ENCODE measurements at regions not wholly inside any gene's neighbourhood (a gene's known extent, or its start where the extent isn't known, plus 50 kb on each side); places are given as distances from the start of the nearest gene placed in this dataset.

DNA sequence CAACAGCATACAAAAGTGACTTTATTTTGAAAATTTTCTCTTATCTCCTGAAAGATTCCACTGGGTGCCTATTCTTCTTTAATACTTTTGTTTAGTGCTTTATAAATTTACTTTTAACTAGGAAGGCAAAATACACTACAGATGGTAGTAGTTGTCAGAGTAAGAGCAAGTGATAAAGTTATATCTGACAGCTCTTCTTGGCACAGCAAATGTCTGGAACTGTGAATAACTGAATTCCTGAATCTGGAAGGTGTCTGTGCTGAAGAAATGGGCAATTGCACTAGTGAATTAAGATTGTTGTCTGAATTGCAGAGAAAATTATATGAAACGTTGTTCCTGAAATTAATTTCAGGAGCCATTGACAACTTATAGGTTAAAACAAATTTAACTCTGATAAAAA lies 213.8 kb upstream of the CBLB start:
- H3K27me3 ChIP-seq (ENCODE audit: low read depth), result no peaks in the 10 kb centered on the region
- H3K4me3 ChIP-seq, result no peak overlapping the region
- no peaks in the 10 kb centered on the region for H3K4me1 ChIP-seq
- TF ChIP-seq, protein P1, sequence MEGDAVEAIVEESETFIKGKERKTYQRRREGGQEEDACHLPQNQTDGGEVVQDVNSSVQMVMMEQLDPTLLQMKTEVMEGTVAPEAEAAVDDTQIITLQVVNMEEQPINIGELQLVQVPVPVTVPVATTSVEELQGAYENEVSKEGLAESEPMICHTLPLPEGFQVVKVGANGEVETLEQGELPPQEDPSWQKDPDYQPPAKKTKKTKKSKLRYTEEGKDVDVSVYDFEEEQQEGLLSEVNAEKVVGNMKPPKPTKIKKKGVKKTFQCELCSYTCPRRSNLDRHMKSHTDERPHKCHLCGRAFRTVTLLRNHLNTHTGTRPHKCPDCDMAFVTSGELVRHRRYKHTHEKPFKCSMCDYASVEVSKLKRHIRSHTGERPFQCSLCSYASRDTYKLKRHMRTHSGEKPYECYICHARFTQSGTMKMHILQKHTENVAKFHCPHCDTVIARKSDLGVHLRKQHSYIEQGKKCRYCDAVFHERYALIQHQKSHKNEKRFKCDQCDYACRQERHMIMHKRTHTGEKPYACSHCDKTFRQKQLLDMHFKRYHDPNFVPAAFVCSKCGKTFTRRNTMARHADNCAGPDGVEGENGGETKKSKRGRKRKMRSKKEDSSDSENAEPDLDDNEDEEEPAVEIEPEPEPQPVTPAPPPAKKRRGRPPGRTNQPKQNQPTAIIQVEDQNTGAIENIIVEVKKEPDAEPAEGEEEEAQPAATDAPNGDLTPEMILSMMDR (IDR thresholded peaks at IDR 0.05), result no peak
- DNase-seq, result no peak
- no peak overlapping the region for H3K27ac ChIP-seq
- no peaks in the 10 kb centered on the region for H3K9me3 ChIP-seq
- H3K36me3 ChIP-seq, result no peaks in the 10 kb centered on the region
- no peak for ATAC-seq
- intact Hi-C loops (cut with DNase I), result no loop called here

DNA sequence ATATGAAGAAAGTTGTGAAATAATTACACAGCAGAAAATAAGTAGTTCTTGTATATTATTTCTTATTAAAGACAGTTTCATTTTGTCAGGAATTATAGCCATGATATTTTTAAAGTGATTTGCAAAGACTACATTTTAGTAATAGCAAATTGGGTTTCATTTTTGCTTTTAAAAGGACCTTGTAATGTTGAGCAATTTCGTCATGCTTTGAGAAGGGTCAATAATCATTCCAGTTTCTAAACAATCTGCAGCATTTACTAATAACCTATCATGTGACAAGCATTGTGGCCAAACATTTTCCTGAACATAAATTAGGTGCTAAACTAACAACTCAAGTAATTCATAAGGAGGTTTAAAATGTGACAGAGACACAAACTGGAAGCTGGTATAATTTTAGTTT lies 214.4 kb upstream of the CBLB start:
- no peaks in the 10 kb centered on the region for H3K9me3 ChIP-seq
- no peak overlapping the region for H3K27ac ChIP-seq
- H3K4me1 ChIP-seq, result no peaks in the 10 kb centered on the region
- TF ChIP-seq, protein P1 (IDR thresholded peaks at IDR 0.05), result no peak
- no peak overlapping the region for H3K4me3 ChIP-seq
- intact Hi-C loops (cut with DNase I), result no loop called here
- H3K27me3 ChIP-seq (ENCODE audit: low read depth), result no peaks in the 10 kb centered on the region
- DNase-seq (no peak), ATAC-seq (no peak)
- H3K36me3 ChIP-seq, result no peaks in the 10 kb centered on the region

- H3K27me3 ChIP-seq (ENCODE audit: low read depth), result no peaks in the 10 kb centered on the region
- no peaks in the 10 kb centered on the region for H3K4me1 ChIP-seq
- intact Hi-C loops (cut with DNase I), result no loop called here
- H3K36me3 ChIP-seq, result no peaks in the 10 kb centered on the region
- ATAC-seq (no peak), DNase-seq (no peak)
- H3K27ac ChIP-seq, result no peak overlapping the region
- H3K9me3 ChIP-seq, result no peaks in the 10 kb centered on the region
- no peak overlapping the region for H3K4me3 ChIP-seq
- TF ChIP-seq, protein P1 (IDR thresholded peaks at IDR 0.05), result no peak
Measured at GRCh38 chr3:106083854-106084253, 215.0 kb upstream of the CBLB start.

DNA sequence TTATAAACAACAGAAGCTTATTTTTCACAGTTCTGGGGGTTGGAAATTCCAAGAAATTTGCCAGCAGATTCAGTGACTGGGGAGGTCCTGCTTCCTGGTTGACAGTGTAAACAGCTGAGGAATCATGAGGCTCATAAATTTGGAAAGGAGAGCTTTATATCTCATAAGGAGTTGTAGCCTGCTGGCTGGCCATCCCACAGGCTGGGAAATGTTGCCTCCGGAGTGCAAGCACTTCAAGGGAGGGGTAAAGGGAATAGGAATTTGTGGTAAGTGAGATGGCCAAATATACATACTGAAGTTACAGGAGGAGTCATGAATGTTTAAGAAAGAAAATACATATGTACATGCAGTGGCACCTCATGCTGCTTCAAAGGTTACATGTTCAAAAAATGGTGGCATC lies 217.2 kb upstream of the CBLB start:
- Histone ChIP-seq H3K27ac (no peak overlapping the region), H3K27me3 (ENCODE audit: low read depth) (no peaks in the 10 kb centered on the region), H3K4me3 (no peak overlapping the region), H3K9me3 (no peaks in the 10 kb centered on the region), H3K36me3 (no peaks in the 10 kb centered on the region), H3K4me1 (no peaks in the 10 kb centered on the region)
- DNase-seq (no peak), ATAC-seq (no peak)
- intact Hi-C loops (cut with DNase I), result no loop called here
- TF ChIP-seq, protein P1 (IDR thresholded peaks at IDR 0.05), result no peak

DNA sequence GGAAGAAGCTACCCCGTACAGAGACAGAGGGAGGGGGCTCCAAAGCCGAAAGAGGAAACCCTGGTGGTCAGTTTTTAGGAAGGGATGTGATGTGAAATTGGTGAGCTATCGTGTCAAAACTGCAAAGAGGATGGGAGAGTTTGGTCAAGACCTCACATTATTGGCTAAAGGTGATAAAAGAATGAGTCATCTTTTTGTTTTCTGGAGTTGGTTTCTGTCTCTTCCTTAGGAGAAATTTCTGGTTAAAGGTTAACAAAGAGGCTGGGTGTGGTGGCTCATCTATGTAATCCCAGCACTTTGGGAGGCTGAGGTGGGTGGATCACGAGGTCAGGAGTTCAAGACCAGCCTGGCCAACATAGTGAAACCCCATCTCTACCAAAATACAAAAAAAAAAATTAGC lies 217.8 kb upstream of the CBLB start:
- Histone ChIP-seq H3K4me1 (no peaks in the 10 kb centered on the region), H3K9me3 (no peaks in the 10 kb centered on the region), H3K36me3 (no peaks in the 10 kb centered on the region), H3K27ac (no peak overlapping the region), H3K4me3 (no peak overlapping the region), H3K27me3 (ENCODE audit: low read depth) (no peaks in the 10 kb centered on the region)
- ATAC-seq (no peak), DNase-seq (no peak)
- intact Hi-C loops (cut with DNase I), result no loop called here
- TF ChIP-seq, protein P1 (IDR thresholded peaks at IDR 0.05), result no peak

DNA sequence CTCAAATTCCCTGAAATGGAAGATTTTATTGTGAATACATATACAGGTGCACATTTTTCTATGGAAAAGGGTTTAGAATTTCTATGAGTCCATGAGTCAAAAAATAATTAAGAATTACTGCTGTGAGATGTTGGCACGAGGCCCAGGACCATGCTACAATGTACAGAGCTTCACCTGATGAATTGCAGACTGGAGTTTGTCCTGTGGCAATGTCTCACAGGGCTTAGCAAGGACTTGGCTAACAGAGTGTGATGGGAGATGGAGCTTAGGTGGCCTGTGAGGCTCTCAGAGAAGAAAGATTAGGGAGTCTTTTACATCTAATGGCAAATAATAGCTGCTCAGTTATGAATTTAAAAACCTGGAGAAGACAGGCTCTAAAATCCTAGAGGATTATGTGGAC lies 219.5 kb upstream of the CBLB start:
- Histone ChIP-seq H3K4me3 (no peak overlapping the region), H3K27ac (no peak overlapping the region), H3K27me3 (ENCODE audit: low read depth) (no peaks in the 10 kb centered on the region), H3K9me3 (no peaks in the 10 kb centered on the region), H3K36me3 (no peaks in the 10 kb centered on the region), H3K4me1 (no peaks in the 10 kb centered on the region)
- intact Hi-C loops (cut with DNase I), result no loop called here
- DNase-seq (no peak), ATAC-seq (no peak)
- TF ChIP-seq, protein P1 (IDR thresholded peaks at IDR 0.05), result no peak

Measured in lower lobe of right lung (tissue), 2 donors.